Hindlimb muscle (tissue), 1 donor: ENCODE measurements at regions not wholly inside any gene's neighbourhood (a gene's known extent, or its start where the extent isn't known, plus 50 kb on each side); places are given as distances from the start of the nearest gene placed in this dataset.

ENCODE experiments used
- DNase-seq: peaks from one replicate; pipeline ENCODE4 v3.0.0-alpha.2; 2013

DNA sequence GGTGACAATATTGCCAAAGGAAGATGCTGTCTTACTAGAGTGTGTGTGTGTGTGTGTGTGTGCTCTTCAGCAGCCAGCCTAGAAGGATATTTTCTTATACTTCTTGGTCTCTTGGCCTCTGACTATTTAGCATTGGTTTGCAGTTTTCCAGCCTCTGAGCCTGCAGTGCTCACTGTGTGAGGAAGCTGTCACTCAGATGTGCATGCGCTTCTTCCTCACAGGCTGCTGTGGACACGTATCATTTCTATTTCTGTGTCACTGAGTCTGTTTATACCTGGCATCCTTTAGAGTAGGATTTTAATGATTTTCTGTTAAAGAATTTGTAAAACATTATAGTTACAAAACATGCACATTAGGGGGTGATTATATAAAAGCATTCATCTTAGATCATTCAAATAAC, 83.3 kb downstream of the ALDH8A1 start:
- DNase-seq: no peak

DNA sequence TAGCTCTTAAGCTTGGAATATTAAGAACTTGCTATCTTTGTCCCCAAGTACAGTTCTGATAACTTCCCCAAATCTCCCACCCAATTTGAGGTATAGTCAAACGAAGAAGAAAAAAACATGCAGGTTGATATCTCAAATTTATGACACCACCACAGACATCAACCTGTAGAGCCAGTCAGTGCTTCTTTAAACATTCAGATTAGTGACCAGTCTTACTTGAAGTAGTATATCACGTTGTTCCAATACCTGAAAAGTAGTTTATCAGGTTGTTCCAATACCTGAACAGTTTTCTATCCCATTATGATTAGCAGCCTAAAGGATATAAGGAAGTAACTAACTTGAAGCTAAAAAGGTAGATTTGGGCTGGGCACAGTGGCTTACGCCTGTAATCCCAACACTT, 85.3 kb downstream of the ALDH8A1 start:
- DNase-seq: no peak

DNA sequence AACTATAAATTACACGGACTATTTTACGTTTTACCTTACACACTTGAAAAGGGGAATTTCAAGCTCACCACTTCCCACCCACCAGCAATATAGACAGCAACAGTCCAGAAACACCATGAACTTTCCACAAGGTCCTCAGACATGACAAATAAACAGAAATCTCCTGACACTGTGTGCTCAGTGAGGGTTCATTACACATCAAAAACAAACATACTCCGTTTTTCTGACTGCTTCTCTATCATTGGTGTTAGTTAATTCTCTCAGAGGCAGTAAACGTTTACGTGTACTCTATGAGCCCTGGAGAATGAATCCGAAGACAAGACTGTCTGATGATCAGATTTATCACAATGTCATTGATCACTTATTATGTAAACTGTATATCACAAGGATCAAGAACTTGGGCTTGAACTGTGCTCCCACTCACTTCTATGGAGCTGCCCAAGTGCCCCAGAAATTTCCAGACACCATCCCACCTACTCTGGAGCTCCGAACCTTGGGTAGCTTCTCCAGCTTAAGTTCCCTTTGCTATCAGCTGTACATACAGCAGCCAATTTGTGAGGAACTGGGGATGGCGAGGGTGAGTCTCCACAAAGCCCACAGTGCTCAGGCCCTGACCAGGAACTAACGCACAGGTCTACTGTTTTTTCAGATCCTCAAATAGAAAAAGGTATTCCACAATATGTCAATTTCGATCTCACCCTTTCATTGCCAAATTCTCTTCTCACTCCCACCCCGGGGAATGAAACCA, 86.0 kb downstream of the ALDH8A1 start:
- no peak for DNase-seq

DNA sequence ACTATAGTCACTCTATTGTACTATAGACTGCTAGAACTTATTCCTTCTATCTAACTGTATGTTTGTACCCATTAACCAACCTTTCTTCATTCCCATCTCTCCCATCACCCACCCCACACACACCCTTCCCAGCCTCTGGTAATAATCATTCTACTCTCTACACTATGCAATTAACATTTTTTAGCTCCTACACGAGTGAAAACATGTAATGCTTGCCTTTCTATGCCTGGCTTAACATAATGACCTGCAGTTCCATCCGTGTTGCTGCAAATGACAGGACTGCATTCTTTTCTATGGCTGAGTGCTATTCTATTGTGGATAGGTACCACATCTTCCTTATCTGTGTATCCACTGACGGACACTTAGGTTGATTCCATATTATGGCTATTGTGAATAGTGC, 95.5 kb downstream of the ALDH8A1 start:
- no peak for DNase-seq

DNA sequence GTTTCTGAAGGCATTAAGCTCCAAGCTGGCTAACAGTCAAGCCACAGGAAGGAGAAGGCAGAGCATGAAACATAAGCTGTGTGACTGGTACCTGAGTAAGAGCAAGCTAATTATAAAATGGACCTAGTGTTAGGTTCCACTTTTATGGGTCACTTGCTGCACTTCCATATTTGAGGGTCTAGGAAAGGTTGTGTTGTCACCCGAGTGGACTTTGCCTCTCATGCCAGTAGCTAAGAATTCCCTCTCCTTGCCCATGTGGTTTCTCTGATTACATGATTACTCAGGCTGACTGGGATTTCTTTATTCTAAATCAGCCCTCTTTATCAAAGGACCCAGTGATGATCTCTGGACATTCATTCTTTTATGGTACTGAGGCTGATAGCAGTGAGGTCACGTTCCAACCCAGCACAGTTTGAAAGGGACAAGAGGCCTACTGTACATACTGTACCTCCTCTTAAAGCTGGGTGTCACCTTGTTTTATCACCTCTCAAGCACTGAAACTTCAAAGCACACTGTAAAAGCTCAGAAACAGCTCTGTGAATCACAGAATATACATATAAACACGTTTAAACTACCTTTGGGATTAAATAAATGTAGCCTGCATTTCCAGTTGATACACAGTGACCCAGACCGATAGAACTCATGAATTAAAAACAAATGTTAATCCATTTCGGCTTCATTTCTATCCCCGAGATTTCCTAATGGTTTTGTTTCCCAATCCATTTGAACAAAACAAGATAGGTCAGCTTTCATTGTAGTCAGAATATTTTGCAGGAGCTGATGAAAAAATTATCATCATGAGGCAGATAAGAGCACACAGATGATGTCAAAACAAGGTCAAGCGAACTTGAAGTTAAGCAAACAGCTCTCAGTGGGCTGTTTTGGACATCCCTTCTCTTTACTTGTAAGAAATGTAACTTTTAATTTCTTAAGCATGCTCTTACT, 96.5 kb downstream of the ALDH8A1 start:
- no peak for DNase-seq

DNA sequence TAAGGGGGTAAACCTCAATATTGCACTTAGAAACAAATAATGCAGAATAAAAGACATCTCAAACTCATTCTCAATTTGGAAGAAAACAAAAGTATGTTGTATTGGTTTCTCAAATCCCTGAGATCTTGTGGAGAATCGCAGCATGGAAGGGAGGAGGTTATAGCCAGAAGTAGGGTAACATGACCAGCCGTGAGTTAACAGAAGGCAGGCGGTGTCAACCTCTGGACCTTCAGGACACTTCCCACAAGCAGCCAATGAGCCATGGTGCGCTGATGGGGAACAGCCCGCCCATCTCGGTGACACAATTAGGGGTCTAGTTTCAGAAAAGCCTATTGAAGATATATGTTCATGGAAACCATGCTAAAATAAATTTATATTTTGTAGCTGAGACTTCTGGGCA, 98.4 kb downstream of the ALDH8A1 start:
- DNase-seq: no peak

DNA sequence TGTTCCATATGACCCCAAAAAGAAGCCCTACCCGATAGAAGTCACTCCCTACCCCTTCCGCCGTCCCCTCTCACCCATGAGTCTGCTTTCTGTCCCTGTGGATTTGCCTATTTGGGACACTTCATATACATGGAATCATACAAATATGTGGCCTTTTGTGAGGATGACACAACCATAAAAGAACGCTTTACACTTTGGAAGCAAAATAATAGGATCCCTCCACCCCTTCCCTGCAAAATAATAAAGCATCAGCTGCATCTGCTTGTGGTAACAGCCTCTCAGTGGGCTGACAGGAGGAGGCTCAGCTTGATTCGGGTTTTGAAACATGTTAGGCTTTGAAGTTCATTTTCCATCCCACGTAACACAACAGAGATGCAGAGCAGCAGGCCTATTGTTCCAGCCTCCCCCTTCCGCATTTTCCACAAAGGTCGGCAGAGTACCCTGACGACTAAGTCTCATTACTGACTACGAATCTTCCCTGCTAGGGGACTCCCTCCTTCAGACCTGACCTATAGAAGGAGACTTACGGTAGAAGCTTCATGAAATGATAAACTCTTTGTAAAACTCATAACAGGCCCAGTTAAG, 99.1 kb downstream of the ALDH8A1 start:
- no peak for DNase-seq

DNA sequence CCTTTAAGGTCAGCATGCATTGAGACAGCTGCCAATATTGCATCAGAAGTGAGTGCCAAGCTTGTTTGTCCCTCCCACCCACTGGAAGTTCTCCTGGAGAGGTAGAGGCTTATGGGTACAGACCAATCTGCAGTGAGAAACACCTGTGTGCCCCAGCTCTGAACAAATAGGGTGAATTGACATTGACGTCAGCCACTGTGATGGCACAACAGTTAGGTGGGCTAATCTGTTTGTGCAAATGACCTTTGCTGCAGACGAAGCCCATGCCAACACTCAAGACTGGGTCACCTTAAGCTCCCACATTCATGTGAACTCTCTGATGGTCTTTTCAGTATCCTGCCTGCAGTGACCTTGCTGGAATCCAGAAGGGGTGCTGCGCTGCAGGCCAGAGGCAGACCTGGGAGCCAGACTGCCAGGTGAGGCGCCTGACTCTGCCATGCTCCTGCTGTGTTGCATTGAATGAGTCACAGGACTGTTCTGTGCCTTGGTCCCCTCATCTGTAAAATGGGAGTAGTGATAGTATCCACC, 99.9 kb downstream of the ALDH8A1 start:
- DNase-seq: no peak

DNA sequence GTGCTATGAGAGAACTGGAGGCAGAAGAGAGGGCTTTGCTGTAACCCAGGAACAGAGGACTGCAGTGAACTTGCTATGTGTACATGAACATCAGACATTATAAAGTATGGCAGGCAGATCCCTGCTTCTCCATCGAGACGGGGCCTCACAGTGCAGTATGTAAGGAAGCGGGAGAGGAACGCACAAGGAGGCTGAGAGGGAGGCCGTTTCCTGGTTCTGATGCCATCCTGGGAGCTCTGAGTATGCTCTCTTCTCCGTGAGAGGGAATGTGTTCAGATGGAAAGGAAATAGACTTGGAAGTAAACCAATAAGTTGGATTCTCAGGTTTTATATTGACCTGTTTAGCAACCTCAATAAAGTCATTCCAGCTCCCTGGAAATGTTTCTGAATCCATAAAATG, 101.8 kb downstream of the ALDH8A1 start:
- no peak for DNase-seq

DNA sequence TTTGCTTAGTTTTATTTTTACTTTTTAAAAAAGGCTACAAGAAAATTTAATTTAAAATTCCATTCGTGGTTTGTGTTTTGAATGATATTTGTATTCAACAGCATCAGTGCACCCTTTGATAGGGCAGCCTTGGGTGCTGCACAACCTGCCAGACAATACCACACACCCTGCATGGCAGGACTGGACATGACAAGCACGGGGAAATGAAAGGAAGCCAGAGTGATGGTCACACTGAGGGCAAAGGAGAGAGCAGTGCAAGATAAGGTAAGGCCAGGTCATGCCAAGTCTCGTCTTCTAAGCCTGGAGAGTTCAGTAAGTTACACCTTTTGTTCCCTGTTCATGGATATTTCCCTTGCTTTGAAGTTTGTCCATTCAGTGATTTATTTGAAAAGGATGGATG, 103.0 kb downstream of the ALDH8A1 start:
- no peak for DNase-seq

DNA sequence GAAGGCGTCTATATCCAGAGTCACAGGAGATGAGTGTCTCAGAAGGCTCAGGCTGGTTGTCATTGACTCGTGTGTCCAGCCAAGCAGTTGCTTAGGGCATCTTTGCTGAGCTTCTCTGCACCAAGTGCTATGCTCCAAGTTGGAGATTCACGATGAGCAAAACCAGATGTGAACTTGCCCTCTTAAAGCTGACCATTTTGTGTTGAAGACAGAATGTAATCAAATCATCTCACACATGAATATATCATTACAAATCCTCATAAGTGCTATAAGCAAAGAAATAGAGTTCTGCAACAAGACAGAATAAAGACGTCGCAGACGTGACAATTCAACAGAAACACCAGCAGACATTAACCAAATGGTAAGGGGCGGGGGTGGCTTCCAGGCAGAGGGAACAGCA, 103.9 kb downstream of the ALDH8A1 start:
- DNase-seq: no peak

DNA sequence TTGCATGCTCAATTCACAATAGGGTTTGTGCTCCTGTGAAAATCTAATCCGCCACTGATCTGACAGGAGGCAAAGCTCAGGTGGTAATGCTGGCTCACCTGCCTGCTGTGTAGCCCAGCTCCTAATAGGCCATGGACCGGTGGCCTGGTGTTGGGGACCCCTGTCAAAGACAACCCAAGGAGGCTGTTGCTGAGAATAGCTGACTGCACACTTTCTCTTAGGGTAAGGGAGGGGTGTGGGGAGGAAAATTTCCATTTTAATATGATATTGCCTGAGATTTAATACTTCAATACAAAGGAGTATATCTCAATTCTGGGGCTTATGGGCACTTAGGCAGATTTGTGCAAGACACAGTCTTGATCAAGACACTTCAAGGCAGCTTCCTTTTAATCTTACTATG, 105.8 kb downstream of the ALDH8A1 start:
- DNase-seq: no peak

DNA sequence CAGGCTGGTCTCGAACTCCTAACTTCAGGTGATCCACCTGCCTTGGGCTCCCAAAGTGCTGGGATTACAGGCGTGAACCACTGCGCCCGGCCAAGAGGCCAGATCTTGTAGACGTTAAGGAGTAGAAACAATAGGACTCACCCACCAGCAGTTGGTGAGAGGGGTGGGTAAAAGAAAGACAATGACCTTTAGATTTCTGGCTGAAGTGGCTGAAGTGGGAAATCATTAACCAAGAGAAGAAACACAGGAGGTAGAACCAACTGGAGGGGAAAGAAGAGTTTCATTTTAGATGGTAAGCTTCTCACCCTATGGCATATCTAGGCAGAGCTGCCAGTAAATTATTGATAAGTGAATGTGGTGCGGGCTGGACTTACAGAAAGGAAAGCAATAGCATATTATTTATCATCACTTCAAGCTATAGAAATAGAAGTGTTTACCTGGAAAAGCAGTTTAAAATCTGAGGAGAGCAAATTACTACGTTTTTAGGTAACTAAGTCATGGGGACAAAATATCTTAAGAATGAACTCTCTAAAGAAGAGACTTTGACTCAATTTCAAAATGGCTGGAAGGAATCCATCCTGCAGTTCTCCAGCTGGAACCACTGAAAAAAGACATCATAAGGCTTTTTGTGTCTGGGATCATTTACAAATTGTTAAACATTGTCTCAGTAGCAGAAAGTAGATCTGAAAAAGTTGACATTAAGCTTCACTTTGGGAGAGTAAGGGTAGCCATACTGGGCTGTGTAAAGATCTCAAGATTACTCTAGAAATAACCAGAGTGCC, 109.6 kb downstream of the ALDH8A1 start:
- DNase-seq: no peak

DNA sequence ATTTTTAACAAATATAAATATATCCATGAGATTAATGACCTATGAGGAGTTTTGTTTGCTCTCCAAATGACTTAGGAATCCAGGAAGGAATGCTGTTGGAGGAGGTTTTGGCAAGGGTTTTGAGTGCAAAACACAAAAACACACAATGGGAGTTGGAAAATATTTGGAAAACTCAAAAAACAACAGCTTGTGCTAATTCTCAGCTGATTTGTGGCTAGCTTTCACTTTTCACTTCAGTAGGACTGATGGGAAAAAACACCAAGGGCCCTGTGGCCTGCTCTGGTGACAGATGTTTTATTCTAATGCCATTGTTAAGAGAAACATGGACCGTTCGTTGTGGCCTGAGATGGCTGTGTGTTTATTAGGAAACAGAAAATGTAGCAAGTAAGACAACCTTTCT, 113.9 kb downstream of the ALDH8A1 start:
- no peak for DNase-seq

DNA sequence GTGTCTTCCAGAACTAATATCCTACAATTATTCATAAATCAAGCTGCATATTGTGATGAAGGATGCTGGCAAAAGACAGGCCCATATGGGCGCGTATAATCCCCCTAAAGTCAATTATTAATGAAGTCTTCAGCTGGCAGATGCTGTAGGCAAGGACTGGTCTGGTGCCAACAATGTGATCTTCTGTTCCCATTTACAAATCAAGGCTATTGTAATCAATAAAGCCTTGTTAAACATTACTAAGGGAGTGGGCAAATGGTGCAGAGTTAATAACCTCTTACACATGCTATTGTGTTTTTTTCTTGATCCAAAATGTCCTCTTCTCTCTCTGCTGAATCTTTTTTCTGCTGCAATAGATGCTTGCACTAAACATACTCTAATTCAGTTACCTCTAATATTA, 119.0 kb downstream of the ALDH8A1 start:
- DNase-seq: no peak

DNA sequence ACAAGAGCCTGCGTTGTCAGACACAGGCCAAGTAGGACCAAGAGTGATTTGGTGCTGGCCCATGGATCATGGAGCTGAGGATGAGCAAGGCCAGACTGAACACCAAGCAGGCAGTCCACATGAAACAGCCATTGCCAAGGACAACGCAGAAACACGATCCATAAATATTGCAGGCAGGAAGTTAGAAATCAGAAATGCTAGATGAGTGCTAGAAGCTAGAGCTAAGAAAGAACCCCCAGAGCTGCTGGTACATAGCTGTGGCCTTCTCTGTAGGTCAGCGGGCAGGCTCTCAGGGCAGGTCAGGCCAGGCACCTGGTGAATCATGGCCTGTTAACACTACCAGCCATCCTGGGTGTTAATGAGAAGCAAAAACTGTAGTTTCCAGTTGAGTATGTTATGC, 119.7 kb downstream of the ALDH8A1 start:
- DNase-seq: no peak

DNA sequence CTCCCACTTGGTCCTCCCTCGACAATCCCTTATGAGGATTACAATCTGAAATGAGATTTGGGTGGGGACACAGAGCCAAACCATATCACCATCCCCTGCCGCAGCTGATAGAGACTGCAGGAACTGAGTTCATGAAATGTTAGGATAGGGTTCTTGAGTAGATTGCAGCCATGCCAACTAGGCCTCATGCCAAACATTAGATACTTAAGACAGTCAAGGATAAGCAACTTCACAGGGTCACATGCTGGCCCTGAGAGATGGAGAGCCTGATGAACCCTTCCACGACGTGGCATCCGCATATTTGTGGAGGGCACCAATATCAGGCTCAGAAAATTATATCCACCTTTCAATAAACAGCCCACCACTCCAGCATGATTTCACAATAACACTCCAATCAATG, 121.3 kb downstream of the ALDH8A1 start:
- no peak for DNase-seq

DNA sequence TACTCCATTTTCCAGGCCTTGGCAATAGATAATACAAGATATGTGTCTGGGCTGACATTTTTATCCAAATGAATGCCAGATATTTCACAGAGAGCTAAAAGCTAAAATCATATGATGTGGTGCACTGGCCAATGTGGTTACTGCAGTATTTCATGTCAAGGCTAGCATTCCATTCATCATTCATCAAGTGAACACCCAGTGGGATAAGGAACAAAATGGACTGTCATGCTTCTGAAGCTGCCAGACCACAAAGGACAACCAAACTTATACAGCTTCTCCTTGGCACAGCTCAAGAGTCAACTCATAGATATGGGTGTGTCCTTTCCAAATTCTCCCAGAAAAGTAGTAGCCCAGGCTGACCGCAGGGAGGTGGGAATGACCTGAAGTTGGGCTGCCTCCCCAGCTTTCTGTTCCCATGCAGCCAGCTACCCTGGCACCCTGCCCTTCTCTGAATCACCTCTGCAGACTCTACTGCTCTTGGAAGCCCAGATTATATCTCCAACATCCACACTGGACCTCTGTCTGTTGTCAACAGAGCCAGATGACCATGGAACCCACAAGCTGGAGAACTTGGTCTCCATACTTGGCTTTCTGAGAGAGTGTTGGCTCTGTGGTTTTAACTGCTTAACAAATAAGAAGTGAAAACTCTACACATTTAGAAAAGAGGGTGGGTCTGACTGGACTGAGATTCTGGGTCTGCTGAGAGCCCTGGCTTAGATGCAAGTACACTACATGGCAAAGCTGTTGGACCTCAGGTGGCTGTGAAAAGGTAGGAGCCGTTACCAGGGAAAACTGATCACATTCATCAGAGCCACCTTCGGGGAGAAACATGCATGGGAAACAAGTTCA, 122.8 kb downstream of the ALDH8A1 start:
- DNase-seq: peak; percentile 46

DNA sequence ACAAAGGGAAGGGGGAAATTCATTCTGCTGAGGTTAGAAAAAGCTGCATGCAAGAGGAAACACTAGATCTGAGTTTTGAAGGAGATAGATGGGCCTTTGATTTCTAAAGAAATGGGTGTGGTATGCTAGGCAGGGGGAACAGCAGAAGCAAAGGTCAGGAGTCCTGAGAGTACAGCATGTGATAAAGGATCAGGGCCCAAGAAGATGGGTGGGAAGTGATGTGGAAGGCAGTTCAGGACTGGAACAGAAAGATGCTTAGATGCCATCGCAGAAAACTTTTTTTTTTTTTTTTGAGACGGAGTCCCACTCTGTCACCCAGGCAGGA, 126.2 kb downstream of the ALDH8A1 start:
- no peak for DNase-seq

DNA sequence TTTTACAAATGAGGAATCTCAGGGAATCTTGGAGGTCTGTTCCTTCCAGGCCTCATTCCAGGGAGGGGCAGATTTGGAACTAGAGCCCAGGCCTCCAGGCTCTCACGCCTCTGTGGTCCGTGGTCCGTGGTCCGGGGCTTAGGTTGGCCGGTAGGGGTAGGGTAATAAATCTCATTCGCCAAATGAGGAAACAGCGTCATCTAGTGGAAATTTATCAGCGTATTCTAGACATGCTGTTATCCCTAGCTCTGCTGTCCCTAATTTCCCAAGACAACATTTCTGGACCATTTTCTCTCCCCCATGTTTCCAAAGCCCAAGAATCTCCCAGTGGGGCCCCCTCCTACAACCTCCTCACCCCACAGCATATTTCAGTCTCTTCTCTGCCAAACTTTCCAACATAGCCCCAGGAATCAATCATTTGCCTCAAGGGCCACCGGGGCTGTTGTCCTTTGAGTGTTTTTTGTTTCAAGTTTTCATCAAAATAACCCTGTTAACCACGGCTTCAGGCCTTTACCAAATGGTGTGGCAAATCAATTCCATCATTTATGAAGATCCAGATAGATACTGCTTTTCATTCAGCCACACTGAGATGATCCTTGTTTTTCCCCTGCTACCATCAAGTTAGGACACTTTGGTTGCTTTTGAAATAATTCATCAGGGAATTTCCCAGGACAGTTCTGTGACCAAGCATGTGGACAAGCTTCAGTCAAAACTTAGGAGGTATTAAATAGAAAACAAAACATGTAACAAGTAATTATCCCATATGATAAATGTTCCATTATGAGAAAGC, 126.8 kb downstream of the ALDH8A1 start:
- DNase-seq: peak; percentile 80
